ENCODE measurements at regions not wholly inside any gene's neighbourhood (a gene's known extent, or its start where the extent isn't known, plus 50 kb on each side); places are given as distances from the start of the nearest gene placed in this dataset.

GRCh38 chr20:7496394-7496991 lies 443.8 kb downstream of the HAO1 start:
- no peak for DNase-seq (ENCODE audit: low spot score)

- no peak for DNase-seq (ENCODE audit: low spot score)
These were observed 442.3 kb downstream of the HAO1 start for GRCh38 chr20:7497985-7498384.

- DNase-seq (ENCODE audit: low spot score) = no peak
These were observed 441.1 kb downstream of the HAO1 start for GRCh38 chr20:7499201-7499600.

DNA sequence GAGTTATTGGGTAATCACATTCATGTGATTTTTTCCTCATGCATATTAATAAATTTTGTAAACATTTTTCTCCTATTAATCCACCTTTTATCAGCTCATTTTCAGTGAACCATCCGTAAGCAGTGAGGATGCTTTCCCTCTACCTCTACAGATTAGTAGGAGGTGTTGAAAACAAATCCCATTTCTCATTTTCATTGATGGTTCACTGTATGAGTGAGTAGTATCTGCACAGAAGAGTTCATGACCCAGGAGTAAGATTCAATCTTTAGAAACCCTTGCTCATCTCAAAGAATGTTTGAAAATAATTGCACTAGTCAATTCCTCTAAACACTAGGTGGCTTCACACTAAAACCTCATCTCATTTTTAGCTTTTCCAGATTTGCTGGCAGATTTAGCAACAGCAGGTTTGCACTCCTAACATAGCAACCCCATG lies 440.0 kb downstream of the HAO1 start:
- no peak for DNase-seq (ENCODE audit: low spot score)

GRCh38 chr20:7503501-7503900 lies 436.8 kb downstream of the HAO1 start:
- no peak for DNase-seq (ENCODE audit: low spot score)

DNA sequence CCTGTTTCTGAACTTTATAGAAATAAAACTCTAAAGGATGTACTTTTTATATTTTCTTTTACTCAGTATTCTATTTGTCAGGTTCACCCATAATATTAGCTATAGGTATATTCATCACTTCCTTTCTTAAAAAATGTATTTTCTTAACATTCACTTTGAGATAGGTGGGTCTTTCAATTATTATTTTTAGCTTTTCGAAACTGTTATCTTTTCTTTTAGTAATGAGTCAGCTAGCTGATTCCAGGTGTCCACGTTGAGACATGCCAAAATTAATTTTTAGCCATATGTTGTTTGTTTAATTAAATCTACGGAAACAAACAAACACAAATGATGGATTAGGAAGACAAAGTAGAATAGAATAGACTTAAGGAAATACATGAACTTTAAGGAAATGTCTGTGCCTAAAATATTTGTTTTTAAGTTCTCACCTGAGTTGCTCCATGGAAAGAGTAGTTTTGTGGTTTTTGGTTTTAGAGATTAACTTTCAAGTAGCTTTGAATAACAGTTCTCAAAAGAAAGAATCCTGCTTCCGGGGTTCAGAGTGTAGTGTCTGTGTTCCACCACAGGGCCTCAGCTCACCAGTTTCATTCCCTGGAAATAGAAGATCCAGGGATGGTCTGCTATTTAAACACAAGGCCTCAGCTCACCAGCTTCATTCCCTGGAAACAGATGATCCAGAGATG lies 435.0 kb downstream of the HAO1 start:
- no peak for DNase-seq (ENCODE audit: low spot score)

GRCh38 chr20:7505835-7506221 lies 434.4 kb downstream of the HAO1 start:
- DNase-seq (ENCODE audit: low spot score) = no peak

- DNase-seq (ENCODE audit: low spot score) = no peak
These were observed 423.6 kb downstream of the HAO1 start for GRCh38 chr20:7516621-7517111.

- DNase-seq (ENCODE audit: low spot score) = no peak
These were observed 419.9 kb downstream of the HAO1 start for GRCh38 chr20:7520361-7520760.

GRCh38 chr20:7523288-7523687 lies 417.0 kb downstream of the HAO1 start:
- no peak for DNase-seq (ENCODE audit: low spot score)

GRCh38 chr20:7540018-7540417 lies 400.2 kb downstream of the HAO1 start:
- no peak for DNase-seq (ENCODE audit: low spot score)

DNA sequence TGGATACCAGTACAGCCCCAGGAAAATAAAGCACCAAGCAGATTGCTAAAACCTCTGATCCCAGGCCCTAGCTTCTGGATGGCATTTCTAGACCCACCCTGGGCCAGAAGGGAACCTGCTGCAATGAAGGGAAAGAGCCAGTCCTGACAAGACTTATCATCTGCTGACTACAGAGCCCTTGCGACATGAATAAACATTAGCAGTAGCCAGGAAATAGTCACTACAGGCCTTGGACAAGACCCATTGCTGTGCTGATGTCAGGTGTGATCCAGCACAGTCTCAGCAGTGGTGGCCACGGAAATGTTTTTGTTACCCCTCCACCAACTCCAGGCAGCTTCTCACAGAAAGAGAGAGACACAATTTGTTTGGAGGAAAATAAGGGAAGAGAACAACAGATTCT lies 399.3 kb downstream of the HAO1 start:
- no peak for DNase-seq (ENCODE audit: low spot score)

GRCh38 chr20:7571101-7571500 lies 369.2 kb downstream of the HAO1 start:
- no peak for DNase-seq (ENCODE audit: low spot score)

- no peak for DNase-seq (ENCODE audit: low spot score)
These were observed 368.7 kb downstream of the HAO1 start for GRCh38 chr20:7571521-7572055.

GRCh38 chr20:7579888-7580287 lies 360.4 kb downstream of the HAO1 start:
- no peak for DNase-seq (ENCODE audit: low spot score)

DNA sequence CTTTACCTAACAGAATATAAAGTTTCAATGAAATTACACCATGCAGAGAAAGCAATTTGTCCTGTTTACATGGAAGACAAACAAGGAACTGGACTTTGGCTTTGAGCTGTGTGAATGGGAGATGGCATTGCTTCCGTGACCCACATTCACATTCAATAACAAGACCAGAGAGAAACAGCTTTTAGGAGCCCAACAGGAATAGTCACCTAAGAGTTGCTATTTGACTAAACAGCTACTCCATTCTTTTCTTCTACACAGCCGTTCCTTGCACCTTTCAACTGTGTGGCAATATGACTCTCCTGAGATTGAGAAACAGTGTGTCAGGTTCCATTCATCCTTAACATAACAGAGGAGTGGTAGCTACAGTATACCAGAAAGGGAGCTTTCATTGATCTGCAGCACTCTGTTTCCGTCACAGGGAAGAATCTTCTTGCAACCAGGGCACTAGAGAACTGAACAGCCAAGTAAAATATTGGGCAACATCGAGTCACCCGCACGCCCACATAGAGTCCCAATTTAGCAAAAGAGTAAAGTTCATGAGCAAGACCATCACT lies 355.1 kb downstream of the HAO1 start:
- no peak for DNase-seq (ENCODE audit: low spot score)

GRCh38 chr20:7586481-7586880 lies 353.8 kb downstream of the HAO1 start:
- no peak for DNase-seq (ENCODE audit: low spot score)

DNA sequence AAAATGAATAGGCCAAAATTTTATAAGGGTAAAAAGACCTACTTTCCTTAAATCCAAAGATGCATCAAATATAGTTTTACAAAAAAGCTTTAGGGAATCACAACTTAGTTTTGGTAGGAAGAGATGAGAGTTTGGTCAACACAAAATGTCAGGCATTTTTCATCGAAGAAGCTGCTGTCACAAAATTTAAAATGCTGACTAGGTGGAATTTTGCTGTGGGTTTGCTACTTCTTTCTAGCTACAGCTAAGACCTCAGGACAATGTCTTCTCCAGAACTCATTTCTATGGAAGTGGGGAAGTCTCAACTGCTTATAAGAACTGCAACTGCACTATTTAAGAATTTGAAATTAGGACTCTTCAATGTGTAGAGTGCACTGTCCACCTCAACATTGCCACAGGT lies 351.1 kb downstream of the HAO1 start:
- DNase-seq (ENCODE audit: low spot score) = no peak

DNA sequence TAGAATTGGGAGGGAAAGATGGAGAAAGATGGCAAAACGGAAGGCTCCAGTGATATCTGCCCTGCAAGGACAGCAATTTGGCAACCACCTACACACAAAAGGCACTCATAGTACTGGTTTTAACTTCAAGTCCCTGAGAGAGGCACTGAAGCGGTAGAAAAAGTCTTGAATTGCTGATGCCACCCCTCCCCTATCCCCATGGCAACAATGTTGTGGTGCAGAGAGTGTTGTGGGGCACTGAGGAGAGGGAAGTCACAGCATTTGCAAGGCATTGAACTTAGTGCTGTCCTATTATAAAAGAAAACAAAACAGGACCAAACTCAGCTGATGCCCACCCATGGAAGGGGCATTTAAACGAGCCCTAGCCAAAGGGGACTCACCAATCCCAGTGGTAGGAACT lies 343.7 kb downstream of the HAO1 start:
- no peak for DNase-seq (ENCODE audit: low spot score)

DNA sequence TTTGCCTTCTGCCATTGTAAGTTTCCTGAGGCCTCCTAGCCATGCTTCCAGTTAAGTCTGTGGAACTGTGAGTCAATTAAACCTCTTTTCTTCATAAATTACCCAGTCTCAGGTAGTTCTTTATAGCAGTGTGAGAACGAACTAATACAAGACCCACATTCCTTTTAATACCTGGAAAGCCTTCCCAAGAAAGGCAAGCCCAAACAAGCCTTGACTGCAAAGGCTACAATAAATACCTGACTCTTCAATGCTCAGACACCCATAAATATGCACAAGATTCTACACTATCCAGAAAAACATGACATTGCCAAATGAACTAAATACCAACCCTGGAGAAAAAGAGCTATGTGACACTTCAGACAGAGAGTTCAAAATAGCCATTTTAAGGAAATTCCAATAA lies 338.8 kb downstream of the HAO1 start:
- no peak for DNase-seq (ENCODE audit: low spot score)

DNA sequence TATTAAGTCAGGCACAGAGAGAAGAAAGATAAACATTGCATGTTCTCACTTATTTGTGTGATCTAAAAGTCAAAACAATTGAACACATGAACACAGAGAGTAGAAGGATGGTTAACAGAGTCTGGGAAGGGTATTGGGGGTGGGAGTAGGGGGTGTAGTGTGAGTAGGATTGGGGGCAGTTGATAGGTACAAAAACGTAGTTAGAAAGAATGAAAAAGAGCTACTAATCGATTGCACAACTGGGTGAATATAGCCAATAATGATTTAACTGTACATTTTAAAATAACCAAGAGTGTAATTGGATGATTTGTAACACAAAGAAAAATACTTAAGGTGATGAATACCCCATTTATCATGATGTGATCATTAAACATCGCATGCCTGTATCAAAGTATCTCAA lies 333.3 kb downstream of the HAO1 start:
- DNase-seq (ENCODE audit: low spot score) = no peak

GRCh38 chr20:7608250-7608649 lies 332.0 kb downstream of the HAO1 start:
- DNase-seq (ENCODE audit: low spot score) = no peak

GRCh38 chr20:7609251-7609650 lies 331.0 kb downstream of the HAO1 start:
- DNase-seq (ENCODE audit: low spot score) = no peak

Measured in mesenteric fat pad (tissue), 1 donor.